GM06990 (cell line): ENCODE measurements at regions not wholly inside any gene's neighbourhood (a gene's known extent, or its start where the extent isn't known, plus 50 kb on each side); places are given as distances from the start of the nearest gene placed in this dataset.

Experiments
- DNase-seq: peaks from one replicate; pipeline ENCODE4 v3.0.0-alpha.2; 2011; ENCODE audit not compliant: insufficient read length; ENCODE audit errors: extremely low read depth
- H3K27me3 ChIP-seq: replicated peaks from 2 replicates; pipeline ENCODE4 v1.6.0; 2011; ENCODE audit warnings: low read length; ENCODE audit not compliant: control insufficient read depth, insufficient read depth
- H3K36me3 ChIP-seq: 2 replicates; pipeline ENCODE4 v1.5.1; 2011; ENCODE audit warnings: low read length; ENCODE audit not compliant: control insufficient read depth, insufficient read depth
- H3K4me3 ChIP-seq: replicated peaks from 2 replicates; pipeline ENCODE4 v1.5.1; 2011; ENCODE audit warnings: low read depth, mild to moderate bottlenecking, control low read depth, low read length
- TF ChIP-seq, protein P1 (sequence below): IDR thresholded peaks from 2 replicates; pipeline ENCODE4 v1.5.1; 2011; ENCODE audit warnings: low read length, control low read depth, mild to moderate bottlenecking, inconsistent platforms; ENCODE audit not compliant: insufficient read depth, poor library complexity, severe bottlenecking

DNA sequence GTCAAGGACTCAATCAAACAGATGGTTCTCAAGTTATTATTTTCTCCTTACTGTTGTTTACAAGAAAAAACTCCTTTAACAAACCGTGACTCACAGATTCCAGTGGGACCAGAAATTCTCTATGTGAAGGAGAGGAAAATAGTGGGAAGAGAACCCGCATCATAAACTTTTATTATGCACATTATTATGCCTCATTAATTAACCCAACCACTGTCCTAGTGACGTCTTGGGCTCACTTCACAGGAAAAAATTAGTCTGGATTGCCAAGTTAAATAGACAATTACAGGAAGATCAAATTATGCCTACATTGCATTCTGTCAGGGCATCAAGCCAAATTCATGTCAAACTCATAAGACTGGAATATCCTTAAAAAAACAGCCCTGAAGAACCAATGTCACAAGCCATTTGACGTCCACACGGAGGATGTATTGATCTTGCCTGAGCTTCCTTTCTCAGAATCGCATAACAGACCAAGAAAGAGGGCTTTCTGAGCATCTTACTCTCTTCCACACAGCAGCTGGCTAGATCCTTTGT is 347.8 kb downstream of the DUSP10 start:
- DNase-seq: no peak
- TF ChIP-seq, protein P1, sequence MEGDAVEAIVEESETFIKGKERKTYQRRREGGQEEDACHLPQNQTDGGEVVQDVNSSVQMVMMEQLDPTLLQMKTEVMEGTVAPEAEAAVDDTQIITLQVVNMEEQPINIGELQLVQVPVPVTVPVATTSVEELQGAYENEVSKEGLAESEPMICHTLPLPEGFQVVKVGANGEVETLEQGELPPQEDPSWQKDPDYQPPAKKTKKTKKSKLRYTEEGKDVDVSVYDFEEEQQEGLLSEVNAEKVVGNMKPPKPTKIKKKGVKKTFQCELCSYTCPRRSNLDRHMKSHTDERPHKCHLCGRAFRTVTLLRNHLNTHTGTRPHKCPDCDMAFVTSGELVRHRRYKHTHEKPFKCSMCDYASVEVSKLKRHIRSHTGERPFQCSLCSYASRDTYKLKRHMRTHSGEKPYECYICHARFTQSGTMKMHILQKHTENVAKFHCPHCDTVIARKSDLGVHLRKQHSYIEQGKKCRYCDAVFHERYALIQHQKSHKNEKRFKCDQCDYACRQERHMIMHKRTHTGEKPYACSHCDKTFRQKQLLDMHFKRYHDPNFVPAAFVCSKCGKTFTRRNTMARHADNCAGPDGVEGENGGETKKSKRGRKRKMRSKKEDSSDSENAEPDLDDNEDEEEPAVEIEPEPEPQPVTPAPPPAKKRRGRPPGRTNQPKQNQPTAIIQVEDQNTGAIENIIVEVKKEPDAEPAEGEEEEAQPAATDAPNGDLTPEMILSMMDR: no peak
- H3K27me3 ChIP-seq: no peaks in the 10 kb centered on the region
- no peaks in the 10 kb centered on the region for H3K36me3 ChIP-seq
- H3K4me3 ChIP-seq: no peak overlapping the region

DNA sequence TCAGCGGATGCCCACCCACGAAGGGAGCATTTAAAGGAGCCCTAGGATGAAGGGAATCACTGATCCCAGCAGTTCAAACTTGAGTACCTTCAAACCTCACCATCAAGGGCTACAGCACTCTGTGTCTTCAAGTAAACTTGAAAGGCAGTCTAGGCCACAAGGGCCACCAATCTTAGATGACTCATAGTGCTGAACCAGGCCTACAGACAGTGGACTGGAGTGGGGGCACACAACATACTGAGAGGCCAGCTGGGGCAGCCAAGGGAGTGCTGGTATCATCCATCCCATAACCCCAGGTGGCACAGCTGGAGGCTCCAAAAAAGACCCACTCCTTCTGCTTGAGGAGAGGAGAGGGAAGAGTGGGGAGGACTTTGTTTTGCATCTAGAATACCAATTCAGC is 345.4 kb downstream of the DUSP10 start:
- no peaks in the 10 kb centered on the region for H3K27me3 ChIP-seq
- H3K36me3 ChIP-seq: no peaks in the 10 kb centered on the region
- no peak for DNase-seq
- no peak overlapping the region for H3K4me3 ChIP-seq
- TF ChIP-seq, protein P1: no peak

DNA sequence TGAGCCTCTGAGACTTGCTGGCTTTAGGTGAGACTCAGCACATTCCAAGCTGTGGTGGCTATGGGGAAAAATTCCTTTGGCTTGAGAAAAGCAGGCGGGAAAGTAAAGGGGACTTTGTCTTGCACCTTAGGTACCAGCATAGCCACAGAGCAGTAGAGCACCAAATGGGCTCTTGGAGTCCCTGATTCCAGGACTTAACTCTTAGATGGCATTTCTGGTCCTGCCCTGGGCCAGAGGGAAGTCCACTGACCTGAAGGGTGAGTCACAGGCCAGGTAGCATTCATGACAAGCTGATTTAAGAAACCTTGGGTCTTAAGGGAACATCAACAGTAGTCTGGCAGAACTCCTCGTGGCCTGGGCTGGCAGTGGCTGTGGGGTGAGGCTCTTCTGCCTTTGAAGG is 344.7 kb downstream of the DUSP10 start:
- no peaks in the 10 kb centered on the region for H3K27me3 ChIP-seq
- DNase-seq: no peak
- TF ChIP-seq, protein P1: no peak
- no peaks in the 10 kb centered on the region for H3K36me3 ChIP-seq
- no peak overlapping the region for H3K4me3 ChIP-seq

DNA sequence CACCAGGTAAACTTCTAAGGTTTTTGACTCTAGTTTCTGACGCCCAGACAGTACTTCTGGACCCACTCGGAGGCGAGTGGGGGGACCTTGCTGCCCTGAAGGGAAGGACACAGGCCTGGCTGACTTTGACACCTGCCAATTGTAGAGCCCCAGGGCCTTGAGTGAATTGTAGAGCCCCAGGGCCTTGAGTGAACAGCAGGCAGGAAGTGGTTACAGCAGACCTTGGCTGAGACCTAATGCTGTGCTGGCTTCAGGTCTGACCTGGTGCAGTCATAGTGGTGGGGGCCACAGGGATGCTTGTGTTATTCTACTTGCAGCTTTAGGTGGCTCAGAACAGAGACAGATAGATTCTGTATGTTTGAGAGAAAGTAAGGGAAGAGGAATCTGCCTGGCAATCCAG is 344.3 kb downstream of the DUSP10 start:
- TF ChIP-seq, protein P1: no peak
- Histone ChIP-seq H3K4me3 (no peak overlapping the region), H3K36me3 (no peaks in the 10 kb centered on the region), H3K27me3 (no peaks in the 10 kb centered on the region)
- DNase-seq: no peak

DNA sequence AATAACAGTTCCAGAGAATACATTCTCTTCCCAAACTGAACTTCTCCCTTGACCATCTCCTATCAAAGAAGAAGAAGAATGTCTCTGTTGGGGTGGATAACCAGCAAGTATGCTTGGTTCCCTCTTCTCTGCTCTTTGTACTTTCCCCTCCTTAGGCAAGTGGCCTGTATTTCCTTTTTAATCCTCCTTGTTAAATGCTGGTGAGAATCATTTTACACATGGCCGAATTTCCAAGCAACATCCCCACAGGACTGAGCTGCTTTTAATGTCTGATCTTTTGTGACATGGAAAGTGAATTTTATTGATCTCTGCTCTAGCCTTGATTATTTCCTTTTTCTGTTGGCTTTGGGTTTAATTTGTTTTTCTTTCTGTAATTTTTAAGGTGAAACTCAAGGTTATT is 336.7 kb downstream of the DUSP10 start:
- no peak overlapping the region for H3K4me3 ChIP-seq
- TF ChIP-seq, protein P1: no peak
- no peaks in the 10 kb centered on the region for H3K27me3 ChIP-seq
- no peak for DNase-seq
- no peaks in the 10 kb centered on the region for H3K36me3 ChIP-seq

DNA sequence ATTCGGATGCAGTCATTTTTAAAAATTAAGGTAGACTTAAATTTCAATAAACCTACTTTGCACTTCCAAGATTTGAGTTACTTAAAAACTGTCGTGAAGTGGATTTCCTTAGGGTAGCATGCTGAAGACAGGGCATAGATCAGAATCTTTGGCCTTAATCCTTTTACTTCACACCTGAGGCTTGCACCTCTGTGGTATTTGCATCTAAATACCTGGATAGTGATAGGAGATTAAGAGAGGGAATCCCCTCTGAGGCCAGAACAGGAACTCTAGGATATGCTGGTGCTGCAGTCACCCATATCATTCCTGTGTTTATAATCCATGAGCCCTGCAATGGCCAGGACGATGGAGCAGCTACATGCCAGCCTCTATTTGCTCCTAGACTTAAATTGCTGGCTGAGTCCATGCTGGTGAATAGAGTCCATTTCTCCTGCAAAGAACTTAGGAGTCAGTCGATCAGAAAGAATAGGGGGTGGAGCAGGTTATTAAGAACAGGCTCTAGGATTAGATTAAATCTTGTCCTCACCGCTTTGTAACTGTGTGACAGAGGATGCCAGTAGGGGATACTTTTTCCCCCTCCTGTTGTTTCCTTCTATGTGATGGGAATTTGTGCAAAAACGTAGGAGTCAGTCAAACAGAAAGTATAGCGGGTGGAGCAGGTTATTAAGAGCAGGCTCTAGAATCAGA is 333.6 kb downstream of the DUSP10 start:
- DNase-seq: no peak
- no peaks in the 10 kb centered on the region for H3K27me3 ChIP-seq

More for the DNA sequence above, 333.6 kb downstream of the DUSP10 start:
- no peaks in the 10 kb centered on the region for H3K36me3 ChIP-seq
- TF ChIP-seq, protein P1: no peak
- H3K4me3 ChIP-seq: no peak overlapping the region
